D721Med (cell line): ENCODE measurements at regions not wholly inside any gene's neighbourhood (a gene's known extent, or its start where the extent isn't known, plus 50 kb on each side); places are given as distances from the start of the nearest gene placed in this dataset.

ENCODE experiments used
- DNase-seq: peaks from one replicate; pipeline ENCODE4 v3.0.0; 2011; ENCODE audit warnings: low spot score; ENCODE audit not compliant: insufficient read length
- FAIRE-seq: peaks from 2 replicates; lab custom pipeline; 2011; peaks lifted over from hg19 to GRCh38; lab: Jason Lieb, UNC
- CTCF ChIP-seq: IDR thresholded peaks from 2 replicates; pipeline ENCODE4 v1.5.1; 2012; ENCODE audit warnings: mild to moderate bottlenecking, control low read depth; ENCODE audit not compliant: insufficient read depth; ENCODE audit errors: missing control alignments

- FAIRE-seq (no peak), DNase-seq (no peak)
- TF ChIP-seq CTCF, result no peak
Measured at GRCh38 chr4:81622474-81623184, 150.9 kb upstream of the RASGEF1B start.

- DNase-seq (no peak), FAIRE-seq (no peak)
- no peak for TF ChIP-seq CTCF
Measured at GRCh38 chr4:81622028-81622427, 150.3 kb upstream of the RASGEF1B start.

- FAIRE-seq (no peak), DNase-seq (no peak)
- TF ChIP-seq CTCF, result no peak
Measured at GRCh38 chr4:81621490-81621889, 149.8 kb upstream of the RASGEF1B start.

GRCh38 chr4:81620442-81620841 is 148.7 kb upstream of the RASGEF1B start:
- no peak for FAIRE-seq
- no peak for TF ChIP-seq CTCF
- DNase-seq, result no peak

GRCh38 chr4:81617545-81617944 is 145.8 kb upstream of the RASGEF1B start:
- FAIRE-seq, result no peak
- no peak for DNase-seq
- no peak for TF ChIP-seq CTCF

- DNase-seq, result no peak
- no peak for FAIRE-seq
- TF ChIP-seq CTCF, result no peak
Measured at GRCh38 chr4:81611221-81611620, 139.5 kb upstream of the RASGEF1B start.

- no peak for TF ChIP-seq CTCF
- no peak for FAIRE-seq
- no peak for DNase-seq
Measured at GRCh38 chr4:81609844-81610243, 138.1 kb upstream of the RASGEF1B start.
